Islet precursor cell (in vitro differentiated cells): ENCODE measurements at regions not wholly inside any gene's neighbourhood (a gene's known extent, or its start where the extent isn't known, plus 50 kb on each side); places are given as distances from the start of the nearest gene placed in this dataset.
"Not testable (repeated sequence)": the region's sequence is repeated elsewhere in the genome, so short reads cannot be mapped to it uniquely, and the experiment has no call there.

Experiments used
- DNase-seq: peaks from one replicate; pipeline ENCODE4 v3.0.0-alpha.2; 2018

DNA sequence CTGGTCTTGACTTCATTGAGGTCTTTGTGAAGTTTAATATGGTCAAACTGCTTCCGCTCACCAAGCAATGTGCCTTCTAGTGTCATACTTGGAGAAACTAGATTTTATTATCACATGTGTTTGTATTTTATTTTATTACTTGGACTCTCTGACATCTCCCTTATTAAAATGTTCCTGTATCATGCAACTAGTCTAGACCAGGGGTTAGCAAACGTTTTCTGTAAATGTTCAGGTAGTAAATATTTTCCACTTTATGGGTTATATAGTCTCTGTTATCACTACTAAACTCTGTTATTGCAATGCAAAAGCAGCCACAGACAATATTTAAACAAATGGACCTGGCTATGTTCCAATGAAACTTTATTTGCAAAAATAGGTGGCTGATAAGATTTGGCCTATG, 443.8 kb downstream of the MID1IP1 start:
- DNase-seq = no peak

DNA sequence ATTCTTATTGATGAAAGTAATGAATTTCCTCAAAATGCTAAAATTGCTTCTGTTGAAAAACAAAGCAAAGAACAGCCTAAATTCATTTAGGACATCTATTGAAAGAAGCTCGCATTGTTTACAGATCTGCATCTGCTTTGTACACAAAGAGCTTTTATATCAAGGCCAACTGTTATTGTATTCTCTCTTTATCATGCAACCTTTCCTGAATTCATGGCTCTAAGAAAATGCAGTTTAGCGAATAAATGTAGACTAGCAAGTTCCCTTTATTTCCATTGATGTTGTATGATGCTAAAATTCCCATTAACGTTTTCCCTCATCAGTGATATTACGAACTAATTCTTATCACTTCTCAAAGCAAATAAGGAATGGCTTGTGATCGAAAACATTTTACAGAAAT, 446.3 kb downstream of the MID1IP1 start:
- no peak for DNase-seq

DNA sequence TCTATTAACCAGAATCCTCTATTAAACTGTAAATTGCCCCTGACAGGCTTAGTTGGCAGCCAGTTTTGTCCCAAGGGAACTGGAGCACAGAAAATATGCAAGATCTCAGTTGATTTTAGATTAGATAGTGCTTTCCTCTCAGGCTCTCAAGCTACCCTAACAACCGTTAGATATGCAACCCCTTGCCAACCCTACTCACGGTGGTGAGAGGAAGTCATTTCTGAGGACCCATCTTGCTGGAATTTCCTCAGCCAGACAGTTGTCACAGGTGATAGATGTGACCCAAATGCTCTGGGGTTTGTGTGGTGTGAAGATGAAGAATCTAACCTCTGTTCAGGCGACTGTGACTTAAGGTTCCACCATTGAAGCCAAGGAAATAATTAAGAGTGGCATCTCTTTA, 447.1 kb downstream of the MID1IP1 start:
- DNase-seq = no peak

DNA sequence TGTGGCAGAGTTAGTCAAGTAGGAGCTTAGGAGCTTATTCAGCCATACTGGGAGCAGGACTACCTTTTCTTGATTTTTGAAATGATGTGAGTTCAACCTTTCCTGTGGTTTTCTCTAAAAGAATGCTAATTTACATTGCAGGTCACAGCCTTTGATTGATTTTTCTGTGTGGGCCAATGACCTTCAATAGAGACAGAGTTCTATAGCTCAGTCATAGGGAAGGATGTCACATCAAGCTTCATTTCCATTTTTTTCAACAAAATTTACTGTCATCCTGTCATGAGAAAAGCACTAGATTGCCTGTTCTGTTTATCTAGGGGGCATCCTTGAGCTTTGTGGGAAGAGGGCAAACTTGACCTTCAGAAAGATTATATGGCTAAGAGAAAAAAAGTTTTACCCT, 448.7 kb downstream of the MID1IP1 start:
- DNase-seq = no peak

DNA sequence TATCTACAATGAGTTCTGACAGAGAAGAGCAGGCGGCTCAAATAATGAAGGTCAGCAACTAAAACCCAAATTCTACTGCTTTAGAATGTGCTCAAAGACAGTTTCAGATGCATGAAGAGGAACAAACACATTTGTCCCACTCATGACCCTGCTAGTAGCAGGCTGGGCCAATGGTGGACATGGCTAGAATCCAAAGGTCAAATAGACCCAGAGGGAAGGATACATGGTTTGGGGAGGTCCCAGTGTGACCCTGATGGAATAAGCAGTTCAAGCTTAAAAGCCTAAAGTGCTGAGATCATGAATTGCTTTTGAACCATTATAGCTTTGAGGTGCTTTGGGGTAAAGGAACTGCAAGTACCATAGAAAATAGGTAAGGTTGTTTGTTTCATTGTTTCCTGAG, 450.7 kb downstream of the MID1IP1 start:
- no peak for DNase-seq

DNA sequence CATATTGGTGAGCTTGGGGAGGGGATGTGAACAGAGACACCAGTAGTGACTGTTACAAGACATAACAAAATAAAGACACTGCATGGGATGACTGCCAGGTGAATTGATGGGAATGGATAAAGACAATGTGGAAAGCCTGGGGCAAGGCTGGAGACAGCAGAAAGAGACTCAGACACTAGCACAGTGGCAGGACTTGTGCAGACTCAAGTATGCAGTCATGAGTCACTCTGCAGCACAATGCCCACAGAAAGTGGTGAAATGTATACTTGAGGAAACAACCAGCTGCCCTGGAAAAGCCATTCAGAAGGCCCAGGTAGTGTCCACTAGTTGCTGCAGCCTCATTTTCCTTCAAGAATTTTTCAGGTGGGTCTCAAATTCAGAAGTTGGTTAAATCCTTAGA, 452.3 kb downstream of the MID1IP1 start:
- DNase-seq = peak; percentile 68

DNA sequence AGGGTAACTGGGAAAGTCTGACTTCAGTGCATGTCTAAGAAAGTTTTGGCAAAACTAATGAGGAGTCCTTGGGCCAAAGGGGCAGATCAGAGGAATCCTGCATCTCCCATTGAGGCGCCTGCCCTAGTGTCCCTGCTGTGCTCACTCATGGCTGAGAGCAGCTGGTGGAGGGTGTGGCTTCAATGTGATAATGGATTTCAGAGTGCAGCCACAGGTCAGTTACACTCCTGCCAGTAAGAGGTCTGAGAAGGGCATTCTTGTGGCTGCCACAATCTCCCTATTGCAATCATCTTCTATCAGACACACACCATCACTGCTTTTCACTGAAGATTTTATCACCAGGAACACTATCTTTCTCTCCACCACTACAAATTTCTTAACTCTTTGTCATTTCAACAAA, 457.1 kb downstream of the MID1IP1 start:
- no peak for DNase-seq

DNA sequence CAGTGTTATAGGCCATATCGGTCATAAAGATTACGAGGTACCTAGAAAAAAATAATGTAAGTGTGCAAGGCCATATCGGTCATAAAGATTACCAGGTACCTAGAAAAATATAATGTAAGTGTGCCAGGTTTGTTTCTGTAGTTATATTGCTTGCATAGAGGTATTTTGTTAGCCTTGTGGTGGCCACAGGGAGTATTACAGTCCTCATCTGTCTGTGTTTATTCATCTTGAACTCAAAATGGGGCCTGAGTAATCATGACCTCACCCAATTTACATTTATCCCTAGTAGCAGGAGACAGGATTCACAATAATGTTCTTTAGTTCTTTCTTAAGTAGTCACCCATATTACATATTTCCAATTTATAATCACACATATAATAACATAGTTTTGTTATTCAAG, 459.7 kb downstream of the MID1IP1 start:
- DNase-seq = no peak

DNA sequence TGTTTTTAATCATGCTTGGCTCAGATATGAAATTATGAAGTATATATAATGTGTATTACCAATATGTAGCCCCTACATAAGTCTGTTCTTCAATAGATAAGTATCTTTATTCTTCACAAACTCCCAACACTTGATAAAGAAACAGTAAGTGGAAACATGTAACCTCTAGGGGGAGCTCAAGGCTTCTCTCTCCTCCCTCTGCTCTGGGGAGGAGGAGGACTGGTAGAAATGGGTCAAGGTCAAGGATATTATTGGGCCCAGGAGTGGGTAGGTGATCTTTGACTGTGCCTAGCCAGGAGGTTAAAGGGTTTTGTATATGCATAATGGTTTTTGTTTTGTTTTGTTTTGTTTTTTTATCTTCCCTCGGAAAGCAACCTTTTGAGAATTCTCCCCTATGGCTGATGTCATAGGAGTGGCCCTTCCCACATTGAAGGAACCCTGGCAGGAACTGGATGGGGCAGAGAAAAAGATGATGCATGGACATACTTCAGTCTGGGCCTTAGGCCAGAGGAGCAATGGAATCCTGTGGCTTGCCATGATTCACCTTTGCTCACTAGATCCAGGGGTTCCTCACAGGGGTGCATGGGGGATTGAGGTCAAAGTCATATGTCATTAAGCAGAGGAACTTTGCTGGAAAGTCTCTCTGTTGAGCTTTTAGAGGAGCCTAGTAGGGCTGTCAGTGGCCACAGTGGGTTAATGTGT, 460.3 kb downstream of the MID1IP1 start:
- DNase-seq = no peak

DNA sequence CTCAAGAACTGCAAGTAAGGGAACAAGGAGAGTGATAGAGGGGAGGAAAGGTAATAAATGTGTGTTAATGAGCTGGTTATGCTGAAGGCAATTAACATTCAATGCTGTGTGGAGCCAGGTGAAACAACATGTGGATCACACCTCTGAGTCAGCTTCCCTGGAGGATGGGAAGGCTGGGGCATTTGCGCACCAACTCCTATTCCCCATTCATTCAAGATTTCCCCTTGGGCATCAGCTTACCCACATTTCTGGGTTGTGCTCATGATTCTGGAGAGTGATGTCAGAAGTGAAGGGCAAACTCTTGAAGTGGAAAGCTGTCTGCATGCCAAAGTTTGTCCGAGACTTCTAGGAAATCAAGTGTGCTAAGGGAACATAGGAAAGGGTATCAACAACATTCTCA, 461.4 kb downstream of the MID1IP1 start:
- DNase-seq = no peak

DNA sequence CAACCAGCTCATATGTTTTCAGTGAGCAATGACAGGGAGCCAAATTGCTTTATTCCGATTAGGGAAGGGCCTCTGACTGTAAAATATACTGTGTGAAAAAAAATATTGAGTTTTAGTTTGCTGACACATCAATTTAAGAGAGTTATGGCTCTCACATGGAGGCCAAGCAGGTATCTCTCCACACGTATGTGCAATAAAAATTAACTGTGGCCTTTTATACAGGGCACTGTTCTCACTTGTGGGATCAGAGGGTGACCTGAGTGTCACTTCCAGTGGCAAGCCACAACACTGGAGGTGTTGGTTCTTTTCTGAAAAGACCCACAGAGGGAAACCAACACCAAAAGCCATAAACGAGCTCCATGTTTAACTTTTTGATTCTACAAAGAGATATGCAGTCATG, 462.8 kb downstream of the MID1IP1 start:
- DNase-seq = no peak

DNA sequence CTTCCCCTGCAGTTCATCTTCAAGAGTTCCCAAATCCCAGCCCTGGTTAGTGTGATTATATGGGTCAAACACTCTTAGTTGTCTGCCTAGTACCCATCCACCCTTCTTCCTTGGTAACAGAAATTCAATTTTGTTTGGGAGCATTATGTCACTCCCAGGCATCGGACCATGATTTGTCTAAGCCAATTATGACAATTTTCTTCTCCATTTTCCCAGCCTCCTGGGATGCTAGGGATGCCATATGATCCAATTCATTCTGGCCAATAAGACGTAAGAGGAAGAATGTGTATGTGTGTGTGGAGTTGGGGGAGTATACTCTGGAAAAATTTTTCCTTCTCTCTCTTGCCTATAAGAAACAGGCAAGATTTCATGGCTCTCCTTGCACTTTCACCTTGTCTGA, 465.9 kb downstream of the MID1IP1 start:
- no peak for DNase-seq

DNA sequence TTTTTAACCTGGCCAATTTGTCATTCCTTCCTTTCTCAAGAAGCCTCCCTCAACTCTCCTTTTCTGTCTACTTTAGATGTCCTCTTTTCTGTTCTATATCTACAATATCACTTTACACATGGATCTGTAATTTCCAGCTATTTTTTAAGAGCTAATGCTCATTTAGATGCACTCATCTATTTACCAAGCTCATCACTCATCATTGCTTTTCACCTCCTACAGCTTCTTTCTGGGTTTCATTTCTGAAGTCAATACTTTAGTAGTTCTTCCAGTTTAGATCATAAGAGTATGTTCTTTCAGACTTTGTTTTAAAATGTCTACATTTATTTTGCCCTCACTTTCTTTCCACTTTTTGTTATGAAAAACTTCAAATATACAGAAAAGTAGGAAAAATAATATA, 466.9 kb downstream of the MID1IP1 start:
- DNase-seq = no peak

DNA sequence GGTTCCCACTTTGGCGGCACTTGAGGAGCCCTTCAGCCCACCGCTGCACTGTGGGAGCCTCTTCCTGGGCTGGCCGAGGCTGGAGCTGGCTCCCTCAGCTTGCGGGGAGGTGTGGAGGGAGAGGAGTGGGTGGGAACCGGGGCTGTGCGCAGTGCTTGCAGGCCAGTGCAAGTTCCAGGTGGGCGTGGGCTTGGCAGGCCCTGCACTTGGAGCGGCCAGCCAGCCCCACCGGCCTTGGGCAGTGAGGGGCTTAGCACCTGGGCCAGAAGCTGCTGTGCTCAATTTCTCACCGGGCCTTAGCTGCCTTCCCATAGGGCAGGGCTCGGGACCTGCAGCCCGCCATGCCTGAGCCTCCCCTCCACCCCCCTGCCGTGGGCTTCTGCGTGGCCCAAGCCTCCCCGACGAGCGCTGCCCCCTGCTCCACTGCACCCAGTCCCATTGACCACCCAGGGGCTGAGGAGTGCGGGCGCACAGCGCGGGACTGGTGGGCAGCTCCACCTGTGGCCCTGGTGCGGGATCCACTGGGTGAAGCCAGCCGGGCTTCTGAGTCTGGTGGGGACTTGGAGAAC, 474.3 kb downstream of the MID1IP1 start:
- DNase-seq = no peak

DNA sequence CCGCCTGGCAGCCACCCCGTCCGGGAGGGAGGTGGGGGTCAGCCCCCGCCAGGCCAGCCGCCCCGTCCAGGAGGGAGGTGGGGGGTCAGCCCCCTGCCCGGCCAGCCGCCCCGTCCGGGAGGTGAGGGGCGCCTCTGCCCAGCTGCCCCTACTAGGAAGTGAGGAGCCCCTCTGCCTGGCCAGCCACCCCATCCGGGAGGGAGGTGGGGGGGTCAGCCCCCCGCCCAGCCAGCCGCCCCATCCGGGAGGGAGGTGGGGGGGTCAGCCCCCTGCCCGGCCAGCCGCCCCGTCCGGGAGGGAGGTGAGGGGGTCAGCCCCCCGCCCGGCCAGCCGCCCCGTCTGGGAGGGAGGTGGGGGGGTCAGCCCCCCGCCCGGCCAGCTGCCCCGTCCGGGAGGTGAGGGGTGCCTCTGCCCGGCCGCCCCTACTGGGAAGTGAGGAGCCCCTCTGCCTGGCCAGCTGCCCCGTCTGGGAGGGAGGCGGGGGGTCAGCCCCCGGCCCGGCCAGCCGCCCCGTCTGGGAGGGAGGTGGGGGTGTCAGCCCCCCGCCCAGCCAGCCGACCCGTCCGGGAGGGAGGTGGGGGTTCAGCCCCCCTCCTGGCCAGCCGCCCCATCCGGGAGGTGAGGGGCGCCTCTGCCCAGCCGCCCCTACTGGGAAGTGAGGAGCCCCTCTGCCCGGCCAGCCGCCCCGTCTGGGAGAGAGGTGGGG, 476.6 kb downstream of the MID1IP1 start:
- not testable (repeated sequence) for DNase-seq

DNA sequence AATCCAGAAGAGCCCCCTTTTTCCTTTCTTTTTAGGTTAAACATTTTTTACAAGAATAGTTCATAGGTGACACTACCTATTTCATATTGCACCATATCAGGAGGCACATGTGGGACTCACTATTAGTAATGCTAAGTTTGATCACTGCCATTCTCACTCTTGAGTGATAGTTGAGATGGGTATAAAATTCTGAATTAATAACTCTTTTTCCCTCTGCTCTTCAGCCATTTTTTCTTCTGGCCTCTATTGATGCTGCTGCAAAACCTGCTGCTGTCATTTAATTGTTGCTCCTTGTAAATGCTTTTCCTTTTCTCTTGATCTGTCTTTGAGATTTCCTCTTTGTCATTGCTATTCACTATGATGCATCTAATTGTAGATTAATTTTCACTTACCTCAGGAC, 482.0 kb downstream of the MID1IP1 start:
- no peak for DNase-seq

DNA sequence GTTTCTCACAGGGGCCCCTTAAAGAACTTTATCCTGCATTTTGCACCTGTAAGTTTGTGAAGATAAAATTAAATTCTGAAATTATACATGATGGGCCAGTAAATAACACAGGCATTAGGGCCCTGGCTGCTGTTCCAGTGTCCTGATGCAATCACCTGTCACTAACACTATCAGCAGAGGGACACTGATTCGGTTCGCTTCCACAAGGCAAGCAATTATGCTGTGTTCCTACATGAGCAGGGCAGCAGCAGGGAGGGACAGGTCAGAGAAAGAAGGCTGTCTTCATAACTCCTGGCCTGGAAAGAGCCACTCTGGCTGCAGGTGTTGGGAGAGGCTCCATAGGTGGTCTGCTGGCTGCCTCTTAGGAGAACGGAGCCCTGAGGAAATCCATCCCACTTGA, 487.3 kb downstream of the MID1IP1 start:
- DNase-seq = no peak

DNA sequence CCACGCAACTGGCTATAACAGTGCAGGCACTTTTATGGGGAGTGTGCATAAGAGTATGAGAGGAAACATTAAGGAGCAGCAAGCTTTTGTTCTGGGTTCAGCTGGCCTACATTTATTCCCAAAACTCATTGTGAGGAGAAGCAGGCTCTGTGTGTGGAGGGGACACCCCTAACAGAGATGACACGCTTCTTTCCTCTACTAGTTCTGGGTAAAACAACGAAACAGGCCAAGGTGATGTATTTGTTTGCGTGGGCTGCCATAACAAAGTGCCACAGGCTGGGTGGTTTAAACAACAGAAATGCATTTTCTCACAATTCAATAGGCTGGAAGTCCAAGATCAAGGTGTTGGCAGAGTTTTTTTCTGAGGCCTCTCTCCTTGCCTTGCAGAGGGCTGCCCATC, 488.6 kb downstream of the MID1IP1 start:
- DNase-seq = no peak

DNA sequence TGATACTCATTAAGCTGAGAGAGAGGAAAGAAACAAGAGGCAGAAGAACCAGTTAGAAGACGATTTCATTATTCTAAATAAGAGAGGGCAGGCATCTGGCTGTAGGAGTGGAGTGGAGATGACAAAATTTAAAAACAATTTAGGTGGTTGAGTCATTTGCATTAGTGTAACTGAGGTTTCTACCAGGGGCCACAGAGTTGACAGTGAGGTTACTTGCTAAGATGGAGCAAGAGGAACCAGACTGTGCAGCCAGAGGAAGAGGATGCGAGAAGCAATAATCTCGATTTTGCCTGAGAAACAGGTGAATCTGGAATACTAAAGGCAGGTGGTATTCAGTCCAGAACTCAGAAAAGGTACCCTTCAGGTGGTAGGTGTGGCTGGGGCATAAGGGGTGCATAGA, 491.9 kb downstream of the MID1IP1 start:
- no peak for DNase-seq

DNA sequence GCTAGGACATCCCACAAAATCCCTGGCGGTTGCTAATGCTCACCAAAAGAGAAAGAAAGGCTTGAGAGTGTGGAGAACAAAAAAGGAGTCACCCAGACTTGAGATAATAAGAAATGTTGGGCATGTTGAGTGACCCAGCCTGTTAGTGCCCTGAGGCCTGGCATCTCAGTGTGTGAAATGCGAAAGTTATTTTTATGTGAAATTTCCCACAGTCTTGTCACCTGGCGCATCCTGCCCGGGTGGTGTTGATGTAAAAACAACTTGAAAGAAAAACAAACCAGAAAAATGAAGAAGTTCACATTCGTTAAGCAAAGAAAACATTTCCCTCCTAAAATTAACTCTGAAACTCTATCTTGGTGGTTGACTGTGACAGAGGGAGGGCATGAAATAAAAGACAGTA, 495.2 kb downstream of the MID1IP1 start:
- no peak for DNase-seq

DNA sequence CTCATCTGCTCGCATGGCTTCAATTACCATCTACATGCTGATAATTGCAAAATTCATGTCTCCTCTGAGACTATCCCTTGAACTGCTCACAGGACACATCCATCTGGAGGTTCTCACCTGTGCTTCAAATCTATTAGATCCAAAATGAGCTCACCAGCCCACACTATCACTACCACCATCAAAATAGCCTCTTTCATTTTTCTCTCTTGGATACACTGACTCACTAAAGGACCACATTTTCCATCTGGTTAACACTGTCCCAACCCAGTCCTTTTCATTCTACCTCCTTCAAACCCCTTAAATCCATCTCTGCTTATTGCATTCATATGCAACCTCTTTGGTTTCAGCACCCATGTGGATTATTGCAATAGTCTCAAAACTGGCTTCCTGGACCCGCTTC, 497.6 kb downstream of the MID1IP1 start:
- no peak for DNase-seq

DNA sequence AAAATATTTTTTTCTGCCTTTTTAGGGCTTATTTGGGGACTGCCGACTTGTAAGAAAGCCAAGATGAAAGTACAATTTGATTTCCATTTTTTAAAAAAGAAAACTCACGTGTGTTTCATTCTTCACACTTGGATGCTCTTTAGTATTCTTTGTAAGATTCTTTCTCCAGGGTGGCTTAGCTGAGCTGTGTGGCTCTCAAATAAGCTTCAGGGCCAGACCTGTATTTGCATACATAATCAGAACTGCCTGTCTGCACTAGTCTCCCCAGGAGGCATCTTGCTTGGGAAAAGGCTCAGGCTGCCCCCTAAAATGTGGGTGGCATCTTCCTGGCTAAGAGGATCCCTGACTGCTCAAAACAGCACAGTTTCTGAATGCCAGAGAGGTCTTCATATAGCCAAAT, 498.4 kb downstream of the MID1IP1 start:
- DNase-seq = no peak

DNA sequence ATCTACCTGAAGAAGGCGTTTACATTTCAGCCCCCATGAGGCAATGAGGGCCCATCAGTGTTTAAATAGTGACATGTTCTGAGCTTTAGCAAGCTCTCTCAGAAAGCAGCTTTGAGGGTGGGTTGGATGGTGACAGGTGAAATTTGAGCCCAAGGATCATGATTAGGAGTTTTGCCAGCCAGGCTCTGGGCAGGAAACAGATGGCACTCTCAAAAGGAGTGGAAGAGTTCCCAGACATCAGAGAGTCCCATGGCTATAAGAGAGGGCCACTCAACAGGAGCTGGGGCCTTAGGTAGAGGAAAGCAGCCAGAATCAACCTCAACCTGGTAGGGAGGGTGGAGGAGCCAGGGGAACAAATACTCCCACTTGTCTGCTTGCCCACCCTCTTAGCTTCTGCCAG, 499.8 kb downstream of the MID1IP1 start:
- DNase-seq = no peak

DNA sequence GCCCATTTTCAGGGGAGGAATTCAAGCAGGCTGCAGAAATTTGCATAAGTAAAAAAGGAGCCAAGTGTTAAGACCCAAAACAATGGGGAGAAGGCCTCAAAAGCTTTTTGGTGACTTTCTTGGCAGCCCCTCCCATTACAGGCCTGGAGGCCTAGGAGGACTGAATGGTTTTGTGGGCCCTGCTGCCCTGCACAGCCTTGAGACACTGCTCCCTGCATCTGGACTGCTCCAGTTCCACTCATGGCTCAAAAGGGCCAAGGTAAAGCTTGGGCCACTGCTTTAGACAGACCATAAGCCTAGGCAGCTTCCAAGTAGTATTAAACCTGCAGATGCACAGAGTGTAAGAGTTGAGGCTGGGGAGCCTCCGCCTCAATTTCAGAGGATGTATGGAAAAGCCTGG, 501.6 kb downstream of the MID1IP1 start:
- no peak for DNase-seq

DNA sequence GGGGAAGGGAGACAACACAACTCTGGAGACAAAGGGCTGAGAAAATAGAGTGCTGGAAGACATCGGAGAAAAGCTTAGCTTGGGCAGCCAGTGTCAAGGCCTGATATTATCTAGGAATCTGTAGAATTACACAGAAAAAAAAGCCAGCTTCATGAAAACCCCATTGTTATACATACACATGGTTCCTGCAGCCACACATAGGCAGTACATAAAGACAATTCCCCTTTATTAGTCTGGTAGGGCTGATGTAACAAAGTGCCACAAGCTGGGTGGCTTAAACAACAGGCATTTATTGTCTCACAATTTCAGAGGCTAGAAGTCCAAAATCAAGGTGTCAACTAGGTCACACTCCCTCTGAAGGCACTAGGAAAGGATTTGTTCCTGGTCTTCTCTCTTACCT, 503.5 kb downstream of the MID1IP1 start:
- DNase-seq = no peak
